ENCODE measurements at regions not wholly inside any gene's neighbourhood (a gene's known extent, or its start where the extent isn't known, plus 50 kb on each side); places are given as distances from the start of the nearest gene placed in this dataset.

- TF ChIP-seq TCF12 (IDR thresholded peaks at IDR 0.05) = no peak
- TF ChIP-seq SIN3A (IDR thresholded peaks at IDR 0.05; ENCODE audit: borderline replicate concordance, low read depth, low read length) = no peak
- no peak for TF ChIP-seq RAD21 (IDR thresholded peaks at IDR 0.05; ENCODE audit: low read length)
- TF ChIP-seq CTCF (IDR thresholded peaks at IDR 0.05) = no peak
- TF ChIP-seq FOXM1 (IDR thresholded peaks at IDR 0.05; ENCODE audit: low read depth) = no peak
- TF ChIP-seq REST (IDR thresholded peaks at IDR 0.05; ENCODE audit: low read depth, low read length) = no peak
- TF ChIP-seq EP300 (IDR thresholded peaks at IDR 0.05; ENCODE audit: borderline replicate concordance in 1 of 2, low read depth in 1 of 2, low read length in 1 of 2) = no peak
- TF ChIP-seq YY1 (IDR thresholded peaks at IDR 0.05; ENCODE audit: low read depth) = no peak
- no peak for TF ChIP-seq TAF1 (IDR thresholded peaks at IDR 0.05; ENCODE audit: borderline replicate concordance, low read depth, low read length)
- TF ChIP-seq POLR2AphosphoS5 (IDR thresholded peaks at IDR 0.05; ENCODE audit: low read depth, low read length) = no peak
- no peak for TF ChIP-seq GATA2 (CRISPR knock-in tag; IDR thresholded peaks at IDR 0.05)
These were observed 55.8 kb upstream of the GAB1 start for GRCh38 chr4:143280861-143281260.

Data from SK-N-SH (cell line).